ENCODE measurements at regions not wholly inside any gene's neighbourhood (a gene's known extent, or its start where the extent isn't known, plus 50 kb on each side); places are given as distances from the start of the nearest gene placed in this dataset.
"Not testable (repeated sequence)": the region's sequence is repeated elsewhere in the genome, so short reads cannot be mapped to it uniquely, and the experiment has no call there.

DNA sequence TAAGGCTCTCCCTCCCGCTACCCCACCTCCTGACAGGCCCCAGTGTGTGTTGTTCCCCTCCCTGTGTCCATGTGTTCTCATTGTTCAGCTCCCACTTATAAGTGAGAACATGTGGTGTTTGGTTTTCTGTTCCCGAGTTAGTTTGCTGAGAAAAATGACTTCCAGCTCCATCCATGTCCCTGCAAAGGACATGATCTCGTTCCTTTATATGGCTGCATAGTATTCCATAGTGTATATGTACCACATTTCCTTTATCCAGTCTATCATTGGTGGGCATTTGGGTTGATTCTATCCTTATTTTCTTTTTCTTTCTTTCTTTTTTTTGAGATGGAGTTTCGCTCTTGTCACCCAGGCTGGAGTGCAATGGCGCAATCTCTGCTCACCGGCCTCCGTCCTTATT is 57.8 kb upstream of the RASSF3 start:
- H3K9me3 Mint-ChIP-seq; POLR2A ChIA-PET; H3K4me3 Mint-ChIP-seq; DNase-seq; H3K4me1 Mint-ChIP-seq; H3K36me3 Mint-ChIP-seq; H3K27me3 Mint-ChIP-seq; ATAC-seq (ENCODE audit: low read depth); H3K27ac Mint-ChIP-seq: not testable (repeated sequence)

DNA sequence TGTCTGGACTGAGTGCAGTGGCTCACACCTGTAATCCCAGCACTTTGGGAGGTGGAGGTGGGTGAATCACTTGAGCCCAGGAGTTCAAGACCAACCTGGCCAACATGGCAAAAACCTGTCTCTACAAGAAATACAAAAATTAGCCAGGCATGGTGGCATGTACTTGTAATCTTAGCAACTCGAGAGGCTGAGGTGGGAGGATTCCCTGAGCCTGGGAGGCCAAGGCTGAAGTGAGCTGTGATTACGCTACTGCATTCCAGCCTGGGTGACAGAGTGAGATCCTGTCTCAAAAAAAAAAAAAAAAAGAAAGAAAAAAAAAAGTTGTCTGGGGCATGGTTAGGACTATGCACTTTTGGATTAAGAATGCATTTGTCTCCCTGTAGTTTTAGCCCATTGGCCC is 56.6 kb upstream of the RASSF3 start:
- H3K4me1 Mint-ChIP-seq; H3K36me3 Mint-ChIP-seq; H3K27me3 Mint-ChIP-seq; H3K27ac Mint-ChIP-seq; DNase-seq; H3K4me3 Mint-ChIP-seq; H3K9me3 Mint-ChIP-seq; ATAC-seq (ENCODE audit: low read depth); POLR2A ChIA-PET: not testable (repeated sequence)

DNA sequence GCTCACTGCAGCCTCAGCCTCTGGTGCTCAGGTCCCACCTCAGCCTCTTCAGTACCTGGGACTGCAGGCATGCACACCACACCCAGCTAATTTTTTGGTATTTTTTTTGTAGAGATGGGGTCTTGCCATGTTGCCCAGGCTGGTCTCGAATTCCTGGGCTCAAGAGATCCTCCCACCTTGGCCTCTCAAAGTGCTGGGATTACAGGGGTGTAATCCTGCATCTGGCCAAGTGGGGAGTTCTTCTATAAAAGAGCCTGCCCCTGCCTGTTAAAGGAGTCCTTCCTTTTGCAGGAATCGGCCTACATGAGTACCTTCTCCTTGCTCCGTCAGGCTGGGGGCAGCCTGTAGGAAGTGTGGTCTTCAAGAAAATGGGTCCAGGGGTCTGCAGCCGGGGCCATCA is 54.1 kb upstream of the RASSF3 start:
- POLR2A ChIA-PET = interaction anchor here (0.6 kb wide), 1 partner anchor 47 kb away, joined by 4 read pairs; no protein-coding TSS in a partner anchor

DNA sequence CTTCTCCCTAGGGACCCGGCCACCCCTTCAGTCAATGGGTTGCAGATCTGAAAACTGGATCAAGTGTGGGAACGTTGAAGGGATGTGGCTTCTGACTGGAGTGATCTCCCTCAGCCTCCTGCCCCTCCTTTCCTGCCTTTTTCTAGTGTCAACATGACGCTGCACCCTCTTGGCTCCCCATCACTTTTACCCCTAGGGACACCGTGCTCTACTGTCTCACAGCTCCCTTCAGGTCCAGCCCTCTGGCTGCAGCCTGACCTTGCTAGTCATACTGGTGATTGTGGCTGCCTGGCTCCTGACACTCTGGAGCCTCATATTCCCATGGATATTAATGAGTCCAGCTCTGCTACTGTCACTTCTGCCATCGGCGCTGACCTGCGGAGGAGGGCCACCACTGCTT is 51.5 kb upstream of the RASSF3 start:
- H3K27me3 Mint-ChIP-seq = no peaks in the 10 kb centered on the region
- H3K4me1 Mint-ChIP-seq = no peaks in the 10 kb centered on the region
- POLR2A ChIA-PET = no interaction called here
- ATAC-seq (ENCODE audit: low read depth) = no peak
- no peak overlapping the region for H3K4me3 Mint-ChIP-seq
- no peaks in the 10 kb centered on the region for H3K36me3 Mint-ChIP-seq
- DNase-seq = no peak
- H3K27ac Mint-ChIP-seq = no peak overlapping the region
- H3K9me3 Mint-ChIP-seq = no peaks in the 10 kb centered on the region

More for the DNA sequence above, 54.1 kb upstream of the RASSF3 start:
- Mint-ChIP-seq H3K9me3 (no peaks in the 10 kb centered on the region), H3K4me1 (no peaks in the 10 kb centered on the region), H3K4me3 (no peak overlapping the region), H3K27ac (no peak overlapping the region), H3K36me3 (no peaks in the 10 kb centered on the region), H3K27me3 (no peaks in the 10 kb centered on the region)
- ATAC-seq (ENCODE audit: low read depth) (no peak), DNase-seq (no peak)

DNA sequence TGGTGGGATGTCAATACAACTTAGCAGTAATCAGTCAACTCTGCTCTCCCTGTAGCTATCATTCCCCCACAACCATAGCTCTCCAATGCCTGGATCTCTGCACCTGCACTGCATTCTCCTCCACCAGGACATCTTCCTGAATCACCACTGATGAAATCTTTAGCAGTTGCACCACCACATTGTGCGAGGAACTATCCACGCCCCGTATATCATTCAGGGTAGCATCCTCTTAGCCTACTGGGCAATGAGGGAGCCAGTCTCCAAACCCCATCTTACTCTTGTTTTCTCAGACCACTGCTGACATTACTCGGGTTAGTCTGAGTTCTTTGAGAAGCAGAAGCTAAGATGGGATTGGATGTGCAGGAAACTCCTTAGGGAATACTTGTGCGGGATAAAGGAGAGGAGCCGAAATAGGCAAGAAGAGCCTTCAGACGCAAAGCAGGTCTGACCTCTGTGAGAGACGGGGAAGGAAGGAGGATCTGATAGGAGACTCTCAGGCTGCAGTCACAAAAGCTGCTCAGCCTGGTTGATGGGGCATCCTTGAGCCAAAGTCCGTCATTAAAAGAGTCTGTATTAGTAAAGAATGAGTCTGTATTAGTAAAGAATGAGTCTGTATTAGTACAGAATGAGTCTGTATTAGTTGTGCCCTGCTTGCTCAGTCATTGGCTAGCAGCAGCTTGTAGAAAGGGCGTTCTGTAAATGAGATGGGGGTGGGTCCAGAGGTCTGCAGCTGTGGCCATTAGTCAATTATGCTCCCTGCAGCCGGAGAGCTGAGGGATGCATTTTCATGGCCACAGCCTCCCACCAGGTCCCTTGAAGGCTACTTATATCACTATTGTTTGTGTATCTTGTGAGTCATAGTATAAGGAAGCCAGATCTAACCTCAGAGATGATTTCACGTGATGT is 49.6 kb upstream of the RASSF3 start:
- no peaks in the 10 kb centered on the region for H3K4me1 Mint-ChIP-seq
- no peak for DNase-seq
- no peak for ATAC-seq (ENCODE audit: low read depth)
- H3K27ac Mint-ChIP-seq = no peak overlapping the region
- H3K9me3 Mint-ChIP-seq = no peaks in the 10 kb centered on the region
- no peak overlapping the region for H3K4me3 Mint-ChIP-seq
- no peaks in the 10 kb centered on the region for H3K36me3 Mint-ChIP-seq
- POLR2A ChIA-PET = no interaction called here
- no peaks in the 10 kb centered on the region for H3K27me3 Mint-ChIP-seq

All from activated naive CD8-positive, alpha-beta T cell treated with anti-CD3 and anti-CD28 coated beads, Interleukin-2, amount 10 ng/mL, durations not matched to agents 7 days and 5 days (primary cell).